ENCODE measurements at regions not wholly inside any gene's neighbourhood (a gene's known extent, or its start where the extent isn't known, plus 50 kb on each side); places are given as distances from the start of the nearest gene placed in this dataset.

DNA sequence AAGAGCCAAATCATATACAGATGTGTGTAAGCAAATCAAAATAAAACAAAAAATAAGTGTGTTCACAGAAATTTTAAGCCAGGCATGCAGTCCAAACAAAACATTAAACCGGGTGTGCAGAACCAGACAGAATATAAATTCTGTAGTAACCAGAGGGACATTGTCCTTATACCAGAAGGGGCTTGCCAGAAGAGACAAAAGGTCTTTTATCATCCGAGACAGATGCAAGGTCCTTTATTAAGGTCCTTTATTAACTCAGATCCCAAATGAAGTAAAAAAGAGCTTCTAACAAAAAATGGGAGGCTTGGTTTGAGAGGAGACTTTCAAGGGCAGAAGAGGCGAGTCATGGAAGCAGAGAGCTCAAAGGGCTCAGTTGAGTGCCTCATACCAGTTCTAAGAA is 59.2 kb downstream of the RGS12 start:
- Mint-ChIP-seq H3K4me1 (peaks cover 0 to 25% (median 9%) of the 10 kb centered on the region in 4 donors), H3K4me3 (no peak overlapping the region), H3K9me3 (peaks cover 0 to 6% (median 1%) of the 10 kb centered on the region in 7 donors), H3K27ac (peak overlapping the region in 1 of 3 donors; percentile 5), H3K36me3 (peaks cover 12% of the 10 kb centered on the region), H3K27me3 (no peaks in the 10 kb centered on the region)
- H3K9me3 ChIP-seq (ENCODE audit: control insufficient read depth in 2 of 2, low read length in 2 of 2), result peaks cover 0 to 3% of the 10 kb centered on the region in 2 experiments
- no peaks in the 10 kb centered on the region for H3K4me1 ChIP-seq (ENCODE audit: control insufficient read depth, insufficient read depth, low read length, poor library complexity, severe bottlenecking)
- no peaks in the 10 kb centered on the region for H3K27me3 ChIP-seq (ENCODE audit: control insufficient read depth, insufficient read depth, low read length)
- DNase-seq (no peak), ATAC-seq (ENCODE audit: low read depth in 2 of 2) (no peak)
- H3K27ac ChIP-seq (ENCODE audit: insufficient read depth, low read length, poor library complexity, severe bottlenecking), result no peak overlapping the region
- H3K4me3 ChIP-seq (ENCODE audit: low read depth, low read length), result no peak overlapping the region
- no peaks in the 10 kb centered on the region for H3K36me3 ChIP-seq (ENCODE audit: control insufficient read depth, insufficient read depth, low read length)

DNA sequence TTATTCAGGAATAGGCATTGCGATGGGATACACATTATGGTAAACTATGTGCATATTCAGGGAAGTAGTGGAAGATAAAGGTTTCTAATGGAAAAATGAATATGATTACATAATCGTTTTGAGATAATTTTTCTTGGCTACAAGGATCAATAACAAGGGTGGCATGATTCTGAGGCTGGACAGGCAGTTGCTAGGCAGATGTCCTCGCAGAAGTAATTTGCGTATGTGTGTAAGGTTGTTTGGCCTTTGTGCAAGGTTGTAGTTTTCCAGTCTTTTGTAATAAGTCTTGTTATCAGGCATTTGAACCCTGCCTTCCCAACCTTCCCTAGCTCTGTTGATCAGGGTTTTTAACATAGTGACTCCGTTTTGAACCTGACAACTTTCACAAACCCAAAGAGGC is 59.7 kb downstream of the RGS12 start:
- Mint-ChIP-seq H3K4me1 (peaks cover 0 to 30% (median 9%) of the 10 kb centered on the region in 4 donors), H3K36me3 (peaks cover 12% of the 10 kb centered on the region), H3K9me3 (peaks cover 0 to 6% (median 2%) of the 10 kb centered on the region in 7 donors), H3K27ac (no peak overlapping the region), H3K27me3 (no peaks in the 10 kb centered on the region), H3K4me3 (no peak overlapping the region)
- DNase-seq (no peak), ATAC-seq (ENCODE audit: low read depth in 2 of 2) (no peak)
- Histone ChIP-seq H3K4me1 (ENCODE audit: control insufficient read depth, insufficient read depth, low read length, poor library complexity, severe bottlenecking) (no peaks in the 10 kb centered on the region), H3K9me3 (ENCODE audit: control insufficient read depth in 2 of 2, low read length in 2 of 2) (peaks cover 0 to 3% of the 10 kb centered on the region in 2 experiments), H3K4me3 (ENCODE audit: low read depth, low read length) (no peak overlapping the region), H3K27me3 (ENCODE audit: control insufficient read depth, insufficient read depth, low read length) (no peaks in the 10 kb centered on the region), H3K36me3 (ENCODE audit: control insufficient read depth, insufficient read depth, low read length) (no peaks in the 10 kb centered on the region), H3K27ac (ENCODE audit: insufficient read depth, low read length, poor library complexity, severe bottlenecking) (no peak overlapping the region)

DNA sequence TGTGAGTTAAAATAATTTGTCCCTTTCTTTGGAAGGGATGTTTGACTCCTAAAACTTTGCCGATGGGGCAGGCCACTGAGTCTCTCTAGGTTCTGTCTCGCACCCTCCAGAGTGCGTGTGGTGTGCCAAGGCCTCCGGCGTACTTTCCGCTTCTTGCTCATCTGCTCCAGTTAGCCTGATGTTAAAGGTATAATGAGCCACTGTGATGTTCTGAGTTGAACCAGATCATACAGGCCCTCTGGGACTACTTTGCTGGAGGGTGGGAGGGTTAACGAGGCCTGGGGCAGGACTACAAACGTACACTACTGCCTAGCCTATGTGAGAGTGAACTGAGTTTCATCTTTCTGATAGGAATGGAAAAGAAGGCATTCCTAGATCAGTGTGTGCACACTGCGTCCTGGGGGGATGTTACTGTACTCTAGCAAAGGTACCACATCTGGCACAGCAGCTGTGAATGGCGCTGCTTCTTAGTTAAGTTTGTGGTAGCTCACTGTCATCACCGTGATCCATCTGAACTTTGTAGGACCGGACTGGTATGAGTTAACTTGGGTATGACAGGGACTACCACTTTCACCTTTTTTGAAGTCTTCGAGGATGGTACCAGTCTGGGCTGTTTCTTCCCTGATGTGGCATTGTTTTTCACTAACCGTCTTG is 60.2 kb downstream of the RGS12 start:
- Histone ChIP-seq H3K27ac (ENCODE audit: insufficient read depth, low read length, poor library complexity, severe bottlenecking) (no peak overlapping the region), H3K4me3 (ENCODE audit: low read depth, low read length) (no peak overlapping the region), H3K36me3 (ENCODE audit: control insufficient read depth, insufficient read depth, low read length) (no peaks in the 10 kb centered on the region), H3K9me3 (ENCODE audit: control insufficient read depth in 2 of 2, low read length in 2 of 2) (peaks cover 0 to 3% of the 10 kb centered on the region in 2 experiments), H3K4me1 (ENCODE audit: control insufficient read depth, insufficient read depth, low read length, poor library complexity, severe bottlenecking) (no peaks in the 10 kb centered on the region), H3K27me3 (ENCODE audit: control insufficient read depth, insufficient read depth, low read length) (no peaks in the 10 kb centered on the region)
- Mint-ChIP-seq H3K4me3 (no peak overlapping the region), H3K4me1 (peaks cover under 1 to 35% (median 11%) of the 10 kb centered on the region in 4 donors), H3K36me3 (peaks cover 12% of the 10 kb centered on the region), H3K27ac (no peak overlapping the region), H3K27me3 (no peaks in the 10 kb centered on the region), H3K9me3 (peaks cover 0 to 6% (median 2%) of the 10 kb centered on the region in 7 donors)
- no peak for ATAC-seq (ENCODE audit: low read depth in 2 of 2)
- no peak for DNase-seq

DNA sequence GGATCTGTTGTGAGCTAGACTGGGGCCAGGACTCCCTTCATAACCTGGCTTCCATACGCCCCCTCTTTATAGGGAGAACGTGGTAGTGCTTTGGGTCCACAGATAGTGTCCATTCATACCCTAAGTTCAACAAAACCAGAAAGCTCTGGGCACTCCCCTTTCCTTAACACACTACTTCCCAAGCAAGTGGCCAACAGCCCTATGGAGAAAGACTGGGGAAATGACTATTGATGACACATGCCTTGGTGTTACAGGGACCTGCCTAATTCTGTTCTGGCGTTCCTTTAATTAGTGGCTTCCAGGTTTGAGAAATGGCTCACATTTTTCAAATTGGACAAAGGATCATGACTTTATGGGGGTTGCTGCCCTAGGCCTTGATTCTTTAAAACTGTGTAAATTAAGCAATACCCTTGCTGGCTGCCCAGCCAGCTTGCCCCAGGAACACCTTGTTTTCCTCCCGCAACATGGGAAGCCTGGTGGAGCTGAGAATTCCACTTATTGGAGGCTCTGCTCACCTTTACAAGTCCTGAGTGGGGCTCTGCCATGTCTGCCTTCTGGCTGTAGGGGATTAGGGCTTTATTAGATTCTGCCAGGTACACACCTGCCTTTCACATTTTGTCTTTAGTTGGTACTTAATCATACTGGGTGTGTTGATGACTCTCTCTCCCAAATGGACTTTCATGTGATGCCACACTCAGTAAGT is 61.1 kb downstream of the RGS12 start:
- peaks cover 12% of the 10 kb centered on the region for H3K36me3 Mint-ChIP-seq
- no peak for DNase-seq
- H3K27ac ChIP-seq (ENCODE audit: insufficient read depth, low read length, poor library complexity, severe bottlenecking), result no peak overlapping the region
- H3K27ac Mint-ChIP-seq, result peak overlapping the region in 2 of 3 donors; percentile 55 to 60
- H3K9me3 Mint-ChIP-seq, result peaks cover 0 to 6% (median 2%) of the 10 kb centered on the region in 7 donors
- no peak overlapping the region for H3K4me3 ChIP-seq (ENCODE audit: low read depth, low read length)
- no peak overlapping the region for H3K4me3 Mint-ChIP-seq
- peaks cover 0 to 3% of the 10 kb centered on the region in 2 experiments for H3K9me3 ChIP-seq (ENCODE audit: control insufficient read depth in 2 of 2, low read length in 2 of 2)
- no peak for ATAC-seq (ENCODE audit: low read depth in 2 of 2)
- no peaks in the 10 kb centered on the region for H3K27me3 ChIP-seq (ENCODE audit: control insufficient read depth, insufficient read depth, low read length)
- no peaks in the 10 kb centered on the region for H3K4me1 ChIP-seq (ENCODE audit: control insufficient read depth, insufficient read depth, low read length, poor library complexity, severe bottlenecking)
- H3K36me3 ChIP-seq (ENCODE audit: control insufficient read depth, insufficient read depth, low read length), result no peaks in the 10 kb centered on the region
- no peaks in the 10 kb centered on the region for H3K27me3 Mint-ChIP-seq
- peaks cover 6 to 41% (median 16%) of the 10 kb centered on the region in 4 donors for H3K4me1 Mint-ChIP-seq

DNA sequence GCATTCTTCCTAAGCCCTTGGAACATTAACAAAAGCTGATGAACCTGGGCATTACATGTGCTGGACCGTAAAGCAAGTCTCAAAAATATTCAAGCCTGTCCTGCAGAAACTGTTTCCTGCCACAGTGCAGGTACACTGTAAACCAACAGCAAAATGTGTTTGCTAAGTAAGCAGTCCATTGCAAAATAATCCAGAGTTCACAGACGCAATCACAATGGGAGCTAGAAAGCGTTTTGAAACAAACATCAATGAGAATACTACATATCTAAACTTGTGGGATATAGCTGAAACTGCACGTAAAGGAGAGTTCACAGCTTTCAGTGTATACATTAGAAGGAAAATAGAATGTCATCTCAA is 61.6 kb downstream of the RGS12 start:
- ATAC-seq (ENCODE audit: low read depth in 2 of 2) (no peak), DNase-seq (no peak)
- no peak overlapping the region for H3K27ac ChIP-seq (ENCODE audit: insufficient read depth, low read length, poor library complexity, severe bottlenecking)
- H3K36me3 Mint-ChIP-seq, result peaks cover 12% of the 10 kb centered on the region
- peak overlapping the region in 2 of 3 donors; percentile 55 to 60 for H3K27ac Mint-ChIP-seq
- no peaks in the 10 kb centered on the region for H3K27me3 ChIP-seq (ENCODE audit: control insufficient read depth, insufficient read depth, low read length)
- H3K4me3 ChIP-seq (ENCODE audit: low read depth, low read length), result no peak overlapping the region
- H3K36me3 ChIP-seq (ENCODE audit: control insufficient read depth, insufficient read depth, low read length), result no peaks in the 10 kb centered on the region
- peaks cover 0 to 6% (median 2%) of the 10 kb centered on the region in 7 donors for H3K9me3 Mint-ChIP-seq
- no peaks in the 10 kb centered on the region for H3K27me3 Mint-ChIP-seq
- H3K9me3 ChIP-seq (ENCODE audit: control insufficient read depth in 2 of 2, low read length in 2 of 2), result peaks cover 0 to 3% of the 10 kb centered on the region in 2 experiments
- H3K4me1 Mint-ChIP-seq, result peaks cover 6 to 44% (median 17%) of the 10 kb centered on the region in 4 donors
- no peaks in the 10 kb centered on the region for H3K4me1 ChIP-seq (ENCODE audit: control insufficient read depth, insufficient read depth, low read length, poor library complexity, severe bottlenecking)
- peak overlapping the region in 1 of 4 donors; percentile 2 for H3K4me3 Mint-ChIP-seq

DNA sequence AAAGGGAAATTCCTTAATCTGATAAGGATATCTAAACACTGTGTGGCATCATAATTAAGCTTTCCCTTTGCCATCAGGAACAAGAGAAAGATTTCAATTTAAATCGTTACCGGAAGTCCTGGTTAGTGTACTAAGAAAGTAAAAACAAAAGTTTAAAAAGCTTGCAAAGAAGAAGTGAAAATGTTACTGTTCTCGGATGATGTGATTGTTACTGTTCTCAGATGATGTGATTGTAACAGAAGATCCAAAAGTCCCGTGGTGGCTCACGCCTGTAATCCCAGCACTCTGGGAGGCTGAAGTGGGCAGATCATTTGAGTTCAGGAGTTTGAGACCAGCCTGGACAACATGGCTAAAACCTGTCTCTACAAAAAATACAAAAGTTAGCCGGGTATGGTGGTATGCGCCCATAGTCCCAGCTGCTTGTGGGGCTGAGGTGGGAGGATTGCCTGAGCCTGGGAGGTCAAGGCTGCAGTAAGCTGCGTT is 62.5 kb downstream of the RGS12 start:
- Histone ChIP-seq H3K27ac (ENCODE audit: insufficient read depth, low read length, poor library complexity, severe bottlenecking) (no peak overlapping the region), H3K27me3 (ENCODE audit: control insufficient read depth, insufficient read depth, low read length) (no peaks in the 10 kb centered on the region), H3K4me3 (ENCODE audit: low read depth, low read length) (peak overlapping the region; percentile 23), H3K9me3 (ENCODE audit: control insufficient read depth in 2 of 2, low read length in 2 of 2) (peaks cover 0 to 3% of the 10 kb centered on the region in 2 experiments), H3K4me1 (ENCODE audit: control insufficient read depth, insufficient read depth, low read length, poor library complexity, severe bottlenecking) (no peaks in the 10 kb centered on the region), H3K36me3 (ENCODE audit: control insufficient read depth, insufficient read depth, low read length) (no peaks in the 10 kb centered on the region)
- Mint-ChIP-seq H3K27me3 (no peaks in the 10 kb centered on the region), H3K4me3 (peak overlapping the region in 3 of 4 donors; percentile 37 to 80 (median 67)), H3K4me1 (peaks cover 11 to 52% (median 23%) of the 10 kb centered on the region in 4 donors), H3K27ac (peak overlapping the region; percentile 55 to 88 (median 76)), H3K36me3 (peaks cover 12% of the 10 kb centered on the region), H3K9me3 (peaks cover 0 to 6% (median 2%) of the 10 kb centered on the region in 7 donors)
- peak in 1 of 3 donors; percentile 15 for DNase-seq
- peak in 1 of 2 donors; percentile 37 for ATAC-seq (ENCODE audit: low read depth in 2 of 2)

- DNase-seq (no peak), ATAC-seq (ENCODE audit: low read depth in 2 of 2) (no peak)
- Mint-ChIP-seq H3K4me3 (no peak overlapping the region), H3K4me1 (peaks cover 20 to 80% (median 30%) of the 10 kb centered on the region in 4 donors), H3K9me3 (peaks cover 0 to 2% (median 0%) of the 10 kb centered on the region in 7 donors), H3K27ac (no peak overlapping the region), H3K27me3 (no peaks in the 10 kb centered on the region), H3K36me3 (no peaks in the 10 kb centered on the region)
- Histone ChIP-seq H3K4me3 (ENCODE audit: low read depth, low read length) (no peak overlapping the region), H3K9me3 (ENCODE audit: control insufficient read depth in 2 of 2, low read length in 2 of 2) (no peaks in the 10 kb centered on the region), H3K27me3 (ENCODE audit: control insufficient read depth, insufficient read depth, low read length) (no peaks in the 10 kb centered on the region), H3K27ac (ENCODE audit: insufficient read depth, low read length, poor library complexity, severe bottlenecking) (no peak overlapping the region), H3K4me1 (ENCODE audit: control insufficient read depth, insufficient read depth, low read length, poor library complexity, severe bottlenecking) (no peaks in the 10 kb centered on the region), H3K36me3 (ENCODE audit: control insufficient read depth, insufficient read depth, low read length) (no peaks in the 10 kb centered on the region)
Observed at GRCh38 chr4:3358656-3359055, 65.8 kb downstream of the RGS12 start.

Measured in CD4-positive, CD25-positive, alpha-beta regulatory T cell (primary cell).